Lung (tissue), 11 donors: ENCODE measurements at regions not wholly inside any gene's neighbourhood (a gene's known extent, or its start where the extent isn't known, plus 50 kb on each side); places are given as distances from the start of the nearest gene placed in this dataset.

Experiments used
- ATAC-seq: fragments of 200-7000 bp; cut with Tn5 transposase; one replicate; pipeline ENCODE4 v1.9.1; 2020; ENCODE audit warnings: moderate number of reproducible peaks; ENCODE audit not compliant: insufficient read depth, low FRiP score
- DNase-seq, 3 donors: peaks; one replicate each; pipeline ENCODE4 v3.0.0-alpha.2; 2013 to 2017
- H3K27ac ChIP-seq, 2 donors: one replicate each; pipeline ENCODE4 v1.5.1; 2013; ENCODE audit warnings: mild to moderate bottlenecking in 2 of 2, moderate library complexity in 2 of 2, control low read depth in 1 of 2, inconsistent platforms in 1 of 2, low read depth in 1 of 2, low read length in 1 of 2
- H3K27me3 ChIP-seq, 3 donors: one replicate each; pipeline ENCODE4 v1.5.1; 2013; ENCODE audit warnings: low read length in 2 of 3; ENCODE audit not compliant: control insufficient read depth in 3 of 3, insufficient read depth in 3 of 3
- H3K36me3 ChIP-seq, 4 donors: one replicate each; pipeline ENCODE4 v1.5.1; 2013; ENCODE audit warnings: low read length in 4 of 4, mild to moderate bottlenecking in 1 of 4, moderate library complexity in 1 of 4; ENCODE audit not compliant: control insufficient read depth in 4 of 4, insufficient read depth in 4 of 4
- H3K4me1 ChIP-seq, 5 donors: one replicate each; pipeline ENCODE4 v1.5.1; 2013; ENCODE audit warnings: low read length in 5 of 5, mild to moderate bottlenecking in 2 of 5, moderate library complexity in 1 of 5; ENCODE audit not compliant: control insufficient read depth in 5 of 5, insufficient read depth in 5 of 5
- H3K4me3 ChIP-seq: one replicate; pipeline ENCODE4 v1.5.1; 2013; ENCODE audit warnings: mild to moderate bottlenecking, control low read depth, moderate library complexity
- H3K9ac ChIP-seq, 2 donors: one replicate each; pipeline ENCODE4 v1.5.1; 2013; ENCODE audit warnings: low read length in 2 of 2, control low read depth in 1 of 2; ENCODE audit not compliant: insufficient read depth in 1 of 2
- H3K9me3 ChIP-seq, 4 donors: one replicate each; pipeline ENCODE4 v1.5.1; 2013; ENCODE audit warnings: low read length in 3 of 4, mild to moderate bottlenecking in 1 of 4, moderate library complexity in 1 of 4; ENCODE audit not compliant: control insufficient read depth in 4 of 4, insufficient read depth in 3 of 4
- CTCF ChIP-seq: IDR thresholded peaks from 2 replicates; pipeline ENCODE4 v1.5.1; 2012; ENCODE audit warnings: mild to moderate bottlenecking; ENCODE audit errors: control extremely low read depth, extremely low read depth
- WGBS, 2 donors: extraction: QIAGEN DNeasy Blood & Tissue Kit; methylation state at CpG; one replicate each; pipeline ENCODE4 v1.1.7; 2013; 5-methylcytosine and 5-hydroxymethylcytosine counted together
- donor health status: control.
- donor health status: control.
- donor health status: Bipolar disorder and iron deficiency.
- donor health status: healthy.
- donor health status: DM: yes; HTN: yes; CAD: no.

GRCh38 chr18:56333146-56333545 is 305.2 kb downstream of the TXNL1 start:
- H3K4me3 ChIP-seq = no peak overlapping the region
- TF ChIP-seq CTCF = no peak
- no peak overlapping the region for H3K9ac ChIP-seq
- 90 to 95% methylated on average over 4 of the region's 4 CpGs for WGBS, 2 donors
- peaks cover 0 to 23% (median 0%) of the 10 kb centered on the region in 5 donors for H3K4me1 ChIP-seq
- H3K9me3 ChIP-seq = no peaks in the 10 kb centered on the region
- no peaks in the 10 kb centered on the region for H3K27me3 ChIP-seq
- no peaks in the 10 kb centered on the region for H3K36me3 ChIP-seq
- ATAC-seq (no peak), DNase-seq (no peak)
- H3K27ac ChIP-seq = no peak overlapping the region

- 88 to 98% methylated on average over 4 of the region's 4 CpGs for WGBS, 2 donors
These were observed 306.0 kb downstream of the TXNL1 start for GRCh38 chr18:56332371-56332770.

GRCh38 chr18:56330366-56331110 is 307.9 kb downstream of the TXNL1 start:
- DNase-seq (peak in 2 of 3 donors; percentile 57 to 62), ATAC-seq (no peak)
- Histone ChIP-seq H3K36me3 (no peaks in the 10 kb centered on the region), H3K9me3 (no peaks in the 10 kb centered on the region), H3K9ac (no peak overlapping the region), H3K27me3 (no peaks in the 10 kb centered on the region), H3K27ac (no peak overlapping the region), H3K4me3 (no peak overlapping the region), H3K4me1 (peaks cover 0 to 48% (median 7%) of the 10 kb centered on the region in 5 donors)
- WGBS, 2 donors = 30 to 47% methylated on average over 9 of the region's 9 CpGs
- TF ChIP-seq CTCF = no peak

More at GRCh38 chr18:56332371-56332770, 306.0 kb downstream of the TXNL1 start:
- DNase-seq (no peak), ATAC-seq (no peak)
- Histone ChIP-seq H3K9ac (no peak overlapping the region), H3K27me3 (no peaks in the 10 kb centered on the region), H3K9me3 (no peaks in the 10 kb centered on the region), H3K36me3 (no peaks in the 10 kb centered on the region), H3K4me3 (no peak overlapping the region), H3K27ac (no peak overlapping the region), H3K4me1 (peaks cover 0 to 30% (median 0%) of the 10 kb centered on the region in 5 donors)
- no peak for TF ChIP-seq CTCF
